Muscle layer of colon (tissue), 2 donors: ENCODE measurements at regions not wholly inside any gene's neighbourhood (a gene's known extent, or its start where the extent isn't known, plus 50 kb on each side); places are given as distances from the start of the nearest gene placed in this dataset.

ENCODE experiments used
- H3K27ac ChIP-seq: one replicate; pipeline ENCODE4 v1.7.0; 2013; ENCODE audit warnings: low read depth, mild to moderate bottlenecking, low read length, moderate library complexity
- H3K27me3 ChIP-seq, 2 donors: one replicate each; pipeline ENCODE4 v1.7.0; 2013; ENCODE audit warnings: low read length in 2 of 2, mild to moderate bottlenecking in 2 of 2; ENCODE audit not compliant: insufficient read depth in 2 of 2, control insufficient read depth in 1 of 2
- H3K36me3 ChIP-seq: one replicate; pipeline ENCODE4 v1.7.0; 2013; ENCODE audit warnings: mild to moderate bottlenecking, low read length; ENCODE audit not compliant: insufficient read depth
- H3K4me1 ChIP-seq: one replicate; pipeline ENCODE4 v1.7.0; 2013; ENCODE audit warnings: mild to moderate bottlenecking, low read length; ENCODE audit not compliant: insufficient read depth
- H3K4me3 ChIP-seq, 2 donors: one replicate each; pipeline ENCODE4 v1.7.0; 2013; ENCODE audit warnings: low read length in 2 of 2, low read depth in 1 of 2, mild to moderate bottlenecking in 1 of 2, moderate library complexity in 1 of 2
- H3K9ac ChIP-seq: one replicate; pipeline ENCODE4 v1.7.0; 2013; ENCODE audit warnings: low read length
- H3K9me3 ChIP-seq: one replicate; pipeline ENCODE4 v1.7.0; 2013; ENCODE audit warnings: mild to moderate bottlenecking, low read length
- donor health status: abdominal sarcoma.
- donor health status: Adenocarcinoma of cecum.

DNA sequence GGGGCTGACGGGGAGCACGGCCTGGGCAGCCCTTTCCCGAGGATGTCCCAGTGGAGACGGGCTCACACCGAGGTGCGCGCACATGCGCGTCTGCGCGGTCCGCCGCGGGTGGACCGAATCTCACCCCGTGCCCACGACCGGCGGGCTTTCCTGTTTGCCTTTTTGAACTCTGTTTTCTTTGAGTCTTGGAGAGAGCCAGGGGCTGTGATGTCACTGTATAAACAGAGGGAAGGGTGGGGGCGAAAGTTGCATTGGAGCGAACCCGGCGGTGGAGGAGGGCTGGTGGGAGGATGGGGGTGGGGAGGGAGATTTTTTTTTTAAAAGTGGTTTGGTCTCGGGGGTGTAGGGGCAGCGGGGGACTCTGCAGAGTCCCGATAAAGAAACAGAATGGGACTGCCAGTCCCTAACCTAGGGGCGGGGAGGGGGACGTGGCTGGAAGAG is 141.2 kb upstream of the CTAGE1 start:
- H3K4me1 ChIP-seq: peaks cover 18% of the 10 kb centered on the region
- no peak overlapping the region for H3K27ac ChIP-seq
- H3K36me3 ChIP-seq: no peaks in the 10 kb centered on the region
- peak overlapping the region; percentile 73 to 78 for H3K4me3 ChIP-seq
- no peak overlapping the region for H3K9ac ChIP-seq
- H3K9me3 ChIP-seq: no peaks in the 10 kb centered on the region
- peaks cover 0 to 6% of the 10 kb centered on the region in 2 donors for H3K27me3 ChIP-seq

DNA sequence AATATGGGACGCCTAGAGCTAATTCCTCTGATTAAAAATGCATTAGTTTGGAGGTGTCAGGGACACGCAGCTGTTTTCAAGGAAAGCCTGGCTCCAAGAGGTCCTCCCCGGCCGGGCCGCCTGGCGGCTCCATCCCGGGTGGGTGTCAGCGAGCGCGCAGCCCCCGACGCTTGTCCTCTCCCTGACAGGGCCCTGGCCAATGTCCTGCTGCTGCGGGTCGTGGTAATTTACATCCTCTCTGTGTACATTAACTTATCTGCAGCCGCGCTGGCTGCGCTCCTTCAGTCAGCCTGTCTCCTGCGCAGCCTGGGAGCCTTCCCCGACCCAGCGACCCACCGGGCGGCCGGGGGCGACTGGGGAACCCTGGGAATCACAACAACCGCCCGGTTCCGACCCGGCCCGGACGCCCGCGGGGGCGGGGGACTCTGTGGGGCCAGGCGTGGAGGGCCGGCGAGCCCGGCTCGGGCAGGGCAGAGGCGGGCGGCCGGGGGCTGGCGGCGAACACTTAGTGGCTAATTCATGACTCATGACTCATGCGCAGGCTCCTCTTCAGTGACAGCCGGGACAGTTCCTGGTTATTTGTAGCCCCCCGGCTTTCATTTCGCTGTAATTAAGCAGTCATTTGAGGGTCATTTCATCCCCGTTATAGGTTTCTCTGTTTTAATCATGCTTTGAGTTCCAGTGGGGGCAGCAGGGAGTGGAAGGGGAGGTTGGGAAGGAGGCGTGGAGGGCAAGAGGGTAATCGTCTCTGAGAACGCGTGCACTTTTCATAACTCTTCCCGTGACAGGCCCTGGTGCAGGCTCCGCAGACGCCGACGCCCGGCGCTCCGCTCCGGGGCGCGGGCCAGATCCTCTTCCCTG is 141.9 kb upstream of the CTAGE1 start:
- H3K27me3 ChIP-seq: peaks cover 0 to 6% of the 10 kb centered on the region in 2 donors
- no peaks in the 10 kb centered on the region for H3K9me3 ChIP-seq
- H3K4me1 ChIP-seq: peaks cover 18% of the 10 kb centered on the region
- H3K27ac ChIP-seq: peak overlapping the region; percentile 59
- H3K36me3 ChIP-seq: no peaks in the 10 kb centered on the region
- no peak overlapping the region for H3K9ac ChIP-seq
- H3K4me3 ChIP-seq: peak overlapping the region; percentile 73 to 78

DNA sequence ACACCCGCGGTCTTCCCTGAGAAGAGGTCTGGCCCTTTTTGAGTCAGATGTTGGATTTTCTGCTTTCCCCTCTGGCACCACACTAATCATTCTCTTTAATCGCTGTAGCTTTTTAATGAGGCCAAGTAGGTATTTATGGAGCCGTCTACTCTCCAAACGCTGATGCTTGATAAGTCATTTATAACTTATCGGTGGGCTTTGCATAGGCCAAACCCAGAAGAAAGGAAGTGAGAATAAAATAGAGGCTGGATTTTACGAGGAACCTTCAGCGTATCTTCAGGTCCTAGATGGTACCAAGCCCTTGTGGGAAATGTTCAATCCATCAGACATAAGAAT is 142.5 kb upstream of the CTAGE1 start:
- peak overlapping the region; percentile 73 to 78 for H3K4me3 ChIP-seq
- H3K27me3 ChIP-seq: peaks cover 0 to 6% of the 10 kb centered on the region in 2 donors
- no peaks in the 10 kb centered on the region for H3K36me3 ChIP-seq
- H3K9me3 ChIP-seq: no peaks in the 10 kb centered on the region
- H3K4me1 ChIP-seq: peaks cover 18% of the 10 kb centered on the region
- peak overlapping the region; percentile 19 for H3K27ac ChIP-seq
- H3K9ac ChIP-seq: no peak overlapping the region

DNA sequence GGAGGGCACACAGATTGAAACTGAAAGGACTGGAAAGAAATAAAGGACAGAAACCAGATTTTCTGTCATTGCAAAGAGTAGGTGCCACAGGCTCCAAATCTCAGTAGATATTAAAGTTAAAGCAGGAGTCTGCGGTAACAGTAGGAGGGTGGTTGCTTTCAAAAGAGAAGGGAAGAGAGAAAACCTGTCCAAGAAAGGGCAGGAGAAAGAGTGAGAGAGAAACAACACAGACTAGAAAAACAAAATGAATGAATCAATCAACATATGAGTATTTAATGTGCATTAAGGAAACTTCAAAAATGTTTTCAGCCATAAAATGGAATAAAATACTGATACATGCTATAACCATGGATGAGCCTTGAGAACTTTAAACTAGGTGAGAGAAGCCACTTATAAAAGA is 143.1 kb upstream of the CTAGE1 start:
- H3K27ac ChIP-seq: no peak overlapping the region
- peaks cover 18% of the 10 kb centered on the region for H3K4me1 ChIP-seq
- H3K36me3 ChIP-seq: no peaks in the 10 kb centered on the region
- H3K27me3 ChIP-seq: peaks cover 0 to 6% of the 10 kb centered on the region in 2 donors
- no peaks in the 10 kb centered on the region for H3K9me3 ChIP-seq
- no peak overlapping the region for H3K9ac ChIP-seq
- H3K4me3 ChIP-seq: peak overlapping the region in 1 of 2 donors; percentile 78

DNA sequence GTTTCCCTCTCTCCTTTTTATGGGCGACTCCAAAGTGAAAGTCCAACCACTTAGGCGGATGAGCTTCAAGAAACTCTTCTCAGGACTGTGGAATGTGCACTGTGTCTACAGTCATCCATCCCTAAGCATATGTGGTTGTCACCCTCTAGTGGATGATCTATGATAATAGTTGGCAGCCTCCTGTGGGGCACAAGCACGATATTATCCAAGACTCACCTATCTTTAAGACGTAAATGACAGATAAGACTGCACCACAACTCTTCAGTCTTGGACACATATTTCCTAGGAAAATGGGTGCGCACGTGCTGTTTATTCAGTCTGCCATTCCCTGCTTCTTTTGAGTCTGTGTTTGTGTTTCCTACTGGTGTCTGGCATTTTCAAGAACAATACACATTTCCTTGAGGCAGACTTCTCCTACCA is 145.5 kb upstream of the CTAGE1 start:
- Histone ChIP-seq H3K4me3 (no peak overlapping the region), H3K27me3 (peaks cover 0 to 6% of the 10 kb centered on the region in 2 donors), H3K4me1 (peaks cover 10% of the 10 kb centered on the region), H3K36me3 (no peaks in the 10 kb centered on the region), H3K9me3 (no peaks in the 10 kb centered on the region), H3K9ac (no peak overlapping the region), H3K27ac (no peak overlapping the region)

DNA sequence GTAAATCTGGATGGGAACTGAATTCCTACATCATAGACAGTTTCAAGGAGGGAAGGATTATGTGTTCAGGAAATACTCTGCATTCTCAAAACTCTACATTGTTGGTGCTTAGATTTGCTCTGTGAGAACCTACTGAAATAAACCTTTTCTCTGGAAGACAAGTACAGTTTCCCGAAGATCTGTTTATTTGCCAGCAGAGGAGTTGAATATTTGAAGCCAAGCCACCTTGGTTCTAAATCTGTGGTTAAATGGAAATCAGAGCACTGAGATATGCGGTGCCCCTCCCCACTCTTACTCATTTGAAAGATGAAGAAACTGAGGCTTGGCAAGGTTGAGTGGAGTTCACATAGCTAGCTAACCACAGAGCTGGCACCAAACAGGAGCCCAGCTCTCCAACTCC is 146.3 kb upstream of the CTAGE1 start:
- H3K27me3 ChIP-seq: peaks cover 0 to 6% of the 10 kb centered on the region in 2 donors
- H3K9me3 ChIP-seq: no peaks in the 10 kb centered on the region
- no peak overlapping the region for H3K4me3 ChIP-seq
- H3K36me3 ChIP-seq: no peaks in the 10 kb centered on the region
- peaks cover 10% of the 10 kb centered on the region for H3K4me1 ChIP-seq
- no peak overlapping the region for H3K9ac ChIP-seq
- H3K27ac ChIP-seq: no peak overlapping the region

DNA sequence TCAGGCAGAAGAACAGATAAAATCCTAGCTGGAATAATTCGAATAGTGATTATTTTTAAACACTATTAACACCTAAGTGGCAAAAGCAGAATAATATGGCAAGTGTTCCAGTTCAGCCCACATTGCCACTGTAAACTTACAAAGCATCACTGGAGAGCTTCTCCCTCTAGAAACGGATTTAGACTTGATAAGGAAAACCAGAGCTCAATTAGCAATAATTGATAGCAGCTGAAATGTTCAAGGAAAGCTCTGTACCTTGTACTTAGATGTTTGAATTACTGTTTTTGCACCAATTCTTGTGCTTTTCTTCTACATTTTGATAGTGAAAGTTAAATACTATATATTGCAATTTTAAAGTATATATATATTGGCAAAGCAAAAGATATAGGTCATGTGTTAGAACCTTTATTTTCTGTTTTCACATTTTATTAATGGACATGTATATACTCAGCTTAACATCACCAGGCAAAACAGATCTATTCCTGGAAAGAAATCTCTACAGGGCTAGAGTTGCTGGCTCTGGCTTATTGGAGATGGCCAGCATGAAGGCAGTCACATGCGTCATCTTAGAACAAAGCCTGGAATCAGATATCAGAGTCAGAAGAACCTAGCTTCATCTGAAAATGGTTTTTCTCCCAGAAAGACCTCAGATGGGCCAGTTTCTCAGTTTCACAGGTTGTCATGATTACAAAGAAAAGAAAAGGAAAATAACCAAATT is 149.1 kb upstream of the CTAGE1 start:
- no peak overlapping the region for H3K9ac ChIP-seq
- no peak overlapping the region for H3K4me3 ChIP-seq
- H3K9me3 ChIP-seq: no peaks in the 10 kb centered on the region
- H3K4me1 ChIP-seq: no peaks in the 10 kb centered on the region
- no peaks in the 10 kb centered on the region for H3K27me3 ChIP-seq
- H3K27ac ChIP-seq: no peak overlapping the region
- no peaks in the 10 kb centered on the region for H3K36me3 ChIP-seq

DNA sequence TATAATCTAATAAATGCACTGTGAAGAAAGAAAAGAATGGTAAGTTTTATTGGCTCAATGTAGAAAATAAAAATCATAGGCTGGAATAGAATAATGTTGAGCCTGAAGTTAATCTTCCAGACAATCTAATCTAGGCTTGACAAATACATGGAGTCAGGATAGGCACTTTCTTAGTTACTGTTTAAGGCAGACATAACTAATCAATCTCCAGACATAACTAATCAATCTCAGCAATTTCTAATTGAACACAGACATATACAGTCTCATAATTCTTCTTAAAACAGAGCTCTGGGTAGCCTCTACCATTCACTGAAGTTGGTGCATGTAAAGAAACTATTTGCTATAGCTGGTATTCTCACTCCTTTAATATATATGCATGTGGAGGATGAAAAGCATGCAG is 150.1 kb upstream of the CTAGE1 start:
- no peak overlapping the region for H3K4me3 ChIP-seq
- no peak overlapping the region for H3K9ac ChIP-seq
- no peak overlapping the region for H3K27ac ChIP-seq
- H3K27me3 ChIP-seq: no peaks in the 10 kb centered on the region
- H3K36me3 ChIP-seq: no peaks in the 10 kb centered on the region
- H3K4me1 ChIP-seq: no peaks in the 10 kb centered on the region
- no peaks in the 10 kb centered on the region for H3K9me3 ChIP-seq

DNA sequence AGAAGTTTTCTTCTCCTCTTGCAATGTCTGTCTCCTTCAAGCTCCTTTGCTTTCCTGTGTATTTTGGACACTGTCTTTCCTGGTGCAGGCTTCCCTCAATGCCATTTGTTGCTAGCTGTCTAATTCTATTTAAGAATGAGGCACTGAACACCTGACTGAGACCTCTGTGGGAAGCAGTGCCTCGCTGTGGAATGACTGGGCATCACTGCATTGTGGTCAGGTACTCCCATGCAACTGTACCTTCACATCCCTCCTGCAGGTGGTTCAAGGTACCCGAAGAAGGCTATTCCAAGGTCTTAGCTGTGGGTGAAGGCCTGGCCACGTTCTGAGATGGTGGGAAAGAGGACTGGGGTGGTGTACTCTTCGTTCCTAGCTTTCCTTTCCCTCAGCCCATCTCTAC is 152.8 kb upstream of the CTAGE1 start:
- no peaks in the 10 kb centered on the region for H3K27me3 ChIP-seq
- no peaks in the 10 kb centered on the region for H3K4me1 ChIP-seq
- H3K36me3 ChIP-seq: no peaks in the 10 kb centered on the region
- no peak overlapping the region for H3K9ac ChIP-seq
- no peak overlapping the region for H3K4me3 ChIP-seq
- H3K27ac ChIP-seq: no peak overlapping the region
- H3K9me3 ChIP-seq: no peaks in the 10 kb centered on the region

DNA sequence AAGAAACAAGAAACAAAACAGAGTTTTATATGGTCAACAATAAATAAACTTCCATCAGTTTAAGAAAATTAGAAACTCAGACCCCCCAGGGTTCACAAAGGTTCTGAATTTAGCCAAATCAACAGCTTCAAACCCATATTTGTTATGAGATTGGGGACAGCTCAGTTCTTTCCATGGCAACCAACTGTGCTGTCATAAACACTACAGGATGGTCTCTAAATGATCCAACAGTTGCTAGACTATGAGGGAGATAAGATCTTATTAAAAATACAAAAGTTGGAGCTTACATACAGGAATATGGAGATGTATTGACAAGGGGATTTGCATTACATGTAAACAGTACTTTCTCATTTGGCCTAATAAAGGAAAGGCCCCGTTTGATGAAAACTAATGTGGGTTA is 154.6 kb upstream of the CTAGE1 start:
- Histone ChIP-seq H3K4me1 (no peaks in the 10 kb centered on the region), H3K9ac (no peak overlapping the region), H3K4me3 (no peak overlapping the region), H3K9me3 (no peaks in the 10 kb centered on the region), H3K36me3 (no peaks in the 10 kb centered on the region), H3K27me3 (no peaks in the 10 kb centered on the region), H3K27ac (no peak overlapping the region)

DNA sequence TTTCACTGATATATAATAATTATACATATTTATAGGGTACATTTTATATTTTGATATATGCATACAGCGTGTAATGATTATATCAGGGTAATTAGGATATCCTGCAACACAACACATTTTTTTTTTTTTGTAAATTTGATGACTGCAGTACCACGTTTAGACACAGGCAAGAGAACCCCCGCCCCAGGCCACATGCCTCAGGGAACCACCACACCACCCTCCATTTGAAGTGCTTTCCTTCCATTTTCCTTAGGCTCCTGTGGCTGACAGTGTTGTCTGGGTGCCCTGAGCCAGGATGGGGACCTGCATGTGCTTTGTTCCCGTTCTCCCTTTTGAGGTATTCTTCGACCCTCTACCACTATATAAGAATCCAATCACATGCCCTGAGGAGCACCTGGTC is 161.6 kb upstream of the CTAGE1 start:
- Histone ChIP-seq H3K27ac (no peak overlapping the region), H3K9me3 (no peaks in the 10 kb centered on the region), H3K36me3 (no peaks in the 10 kb centered on the region), H3K4me3 (no peak overlapping the region), H3K27me3 (no peaks in the 10 kb centered on the region), H3K9ac (no peak overlapping the region), H3K4me1 (no peaks in the 10 kb centered on the region)
